GM20000 (cell line): ENCODE measurements at regions not wholly inside any gene's neighbourhood (a gene's known extent, or its start where the extent isn't known, plus 50 kb on each side); places are given as distances from the start of the nearest gene placed in this dataset.

Experiments
- DNase-seq: peaks from one replicate; pipeline ENCODE4 v3.0.0; 2012; ENCODE audit warnings: low spot score
- CTCF ChIP-seq: IDR thresholded peaks from 2 replicates; pipeline ENCODE4 v1.5.1; 2012; ENCODE audit warnings: mild to moderate bottlenecking, control low read depth; ENCODE audit errors: extremely low read depth, missing control alignments

GRCh38 chr6:15044948-15045347 is 200.9 kb upstream of the JARID2 start:
- no peak for TF ChIP-seq CTCF
- no peak for DNase-seq

- TF ChIP-seq CTCF = no peak
- DNase-seq = no peak
Observed at GRCh38 chr6:15046751-15047150, 199.1 kb upstream of the JARID2 start.

- TF ChIP-seq CTCF = no peak
- DNase-seq = peak; percentile 26
Observed at GRCh38 chr6:15048367-15048766, 197.5 kb upstream of the JARID2 start.

- DNase-seq = no peak
- TF ChIP-seq CTCF = no peak
Observed at GRCh38 chr6:15058200-15059061, 187.4 kb upstream of the JARID2 start.

- DNase-seq = no peak
- no peak for TF ChIP-seq CTCF
Observed at GRCh38 chr6:15061180-15061641, 184.7 kb upstream of the JARID2 start.

GRCh38 chr6:15061908-15062515 is 183.9 kb upstream of the JARID2 start:
- no peak for TF ChIP-seq CTCF
- DNase-seq = no peak

- TF ChIP-seq CTCF = no peak
- no peak for DNase-seq
Observed at GRCh38 chr6:15062516-15063252, 183.2 kb upstream of the JARID2 start.
